ENCODE measurements at regions not wholly inside any gene's neighbourhood (a gene's known extent, or its start where the extent isn't known, plus 50 kb on each side); places are given as distances from the start of the nearest gene placed in this dataset.

DNA sequence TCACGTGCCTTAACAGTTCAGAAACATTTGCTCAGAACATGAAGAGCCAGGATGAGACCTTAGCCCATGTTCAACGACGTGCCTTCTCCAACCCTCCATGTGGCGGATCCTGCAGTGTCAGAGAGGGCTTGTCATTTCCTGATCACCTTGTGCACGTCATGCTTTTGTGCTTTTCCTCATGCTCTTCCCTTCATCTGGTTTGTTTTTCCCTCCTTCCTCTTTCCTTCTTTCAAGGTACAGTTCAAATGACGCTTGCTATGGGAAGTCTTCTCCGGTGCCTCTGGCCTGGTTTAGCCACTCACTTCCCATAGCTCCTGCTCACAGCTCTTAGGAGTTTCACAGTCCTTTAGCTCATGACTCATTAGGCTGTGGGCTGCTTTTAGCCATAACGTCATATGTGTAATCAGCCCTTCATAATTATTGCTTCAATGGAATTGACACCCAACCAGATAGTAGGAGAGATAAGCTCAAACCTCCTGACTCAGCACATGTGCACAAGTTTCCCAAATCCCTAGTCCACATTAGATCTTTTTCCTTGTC is 102.7 kb upstream of the CNKSR3 start:
- Histone ChIP-seq H3K4me3 (no peak overlapping the region), H3K4me1 (no peaks in the 10 kb centered on the region), H3K36me3 (no peaks in the 10 kb centered on the region), H3K27me3 (no peaks in the 10 kb centered on the region), H3K27ac (no peak overlapping the region), H3K9me3 (no peaks in the 10 kb centered on the region)
- TF ChIP-seq CTCF (IDR thresholded peaks at IDR 0.05) (no peak), POLR2AphosphoS5 (IDR thresholded peaks at IDR 0.05) (no peak), POLR2A (IDR thresholded peaks at IDR 0.05) (no peak)
- intact Hi-C loops (cut with DNase I; ENCODE audit: low total_unique reads): no loop called here
- DNase-seq (ENCODE audit: low spot score in 2 of 2): no peak

GRCh38 chr6:154614101-154614500 is 103.6 kb upstream of the CNKSR3 start:
- Histone ChIP-seq H3K27me3 (no peaks in the 10 kb centered on the region), H3K27ac (no peak overlapping the region), H3K4me3 (no peak overlapping the region), H3K4me1 (no peaks in the 10 kb centered on the region), H3K36me3 (no peaks in the 10 kb centered on the region), H3K9me3 (no peaks in the 10 kb centered on the region)
- intact Hi-C loops (cut with DNase I; ENCODE audit: low total_unique reads): no loop called here
- no peak for TF ChIP-seq POLR2AphosphoS5 (IDR thresholded peaks at IDR 0.05)
- no peak for TF ChIP-seq POLR2A (IDR thresholded peaks at IDR 0.05)
- TF ChIP-seq CTCF (IDR thresholded peaks at IDR 0.05): no peak
- no peak for DNase-seq (ENCODE audit: low spot score in 2 of 2)

DNA sequence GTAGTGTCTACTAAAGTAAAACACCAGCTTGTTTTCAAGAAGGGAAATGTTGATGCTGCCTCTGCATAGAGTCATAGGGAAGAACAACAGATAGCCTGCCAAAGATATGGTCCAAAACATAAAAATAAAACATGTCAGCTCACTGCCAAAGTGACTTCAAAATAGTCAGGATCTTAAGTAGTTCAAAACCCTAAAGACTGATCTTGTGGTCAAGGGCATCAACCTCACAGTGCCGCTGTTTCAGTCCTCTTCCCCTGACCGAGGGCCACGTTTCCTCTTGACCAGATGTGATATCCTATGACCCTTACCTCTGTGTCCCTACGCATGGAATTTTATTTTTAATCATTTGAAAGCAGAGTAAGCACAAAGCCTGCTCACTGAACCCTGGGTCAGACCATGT is 104.2 kb upstream of the CNKSR3 start:
- no peak for DNase-seq (ENCODE audit: low spot score in 2 of 2)
- Histone ChIP-seq H3K27me3 (no peaks in the 10 kb centered on the region), H3K36me3 (no peaks in the 10 kb centered on the region), H3K4me1 (no peaks in the 10 kb centered on the region), H3K4me3 (no peak overlapping the region), H3K27ac (no peak overlapping the region), H3K9me3 (no peaks in the 10 kb centered on the region)
- TF ChIP-seq CTCF (IDR thresholded peaks at IDR 0.05) (no peak), POLR2AphosphoS5 (IDR thresholded peaks at IDR 0.05) (no peak), POLR2A (IDR thresholded peaks at IDR 0.05) (no peak)
- intact Hi-C loops (cut with DNase I; ENCODE audit: low total_unique reads): no loop called here

GRCh38 chr6:154615483-154616025 is 105.1 kb upstream of the CNKSR3 start:
- H3K36me3 ChIP-seq: no peaks in the 10 kb centered on the region
- no peaks in the 10 kb centered on the region for H3K9me3 ChIP-seq
- peak overlapping the region in 2 of 3 donors; percentile 8 to 16 for H3K4me3 ChIP-seq
- no peak for TF ChIP-seq POLR2A (IDR thresholded peaks at IDR 0.05)
- TF ChIP-seq POLR2AphosphoS5 (IDR thresholded peaks at IDR 0.05): peak in 1 of 3 donors; percentile 29
- TF ChIP-seq CTCF (IDR thresholded peaks at IDR 0.05): no peak
- H3K4me1 ChIP-seq: no peaks in the 10 kb centered on the region
- H3K27me3 ChIP-seq: no peaks in the 10 kb centered on the region
- peak; percentile 58 to 82 for DNase-seq (ENCODE audit: low spot score in 2 of 2)
- intact Hi-C loops (cut with DNase I; ENCODE audit: low total_unique reads): no loop called here
- no peak overlapping the region for H3K27ac ChIP-seq

GRCh38 chr6:154617175-154617574 is 106.7 kb upstream of the CNKSR3 start:
- H3K4me3 ChIP-seq: no peak overlapping the region
- H3K4me1 ChIP-seq: peaks cover 0 to 3% of the 10 kb centered on the region in 2 donors
- DNase-seq (ENCODE audit: low spot score in 2 of 2): no peak
- TF ChIP-seq CTCF (IDR thresholded peaks at IDR 0.05) (no peak), POLR2A (IDR thresholded peaks at IDR 0.05) (no peak), POLR2AphosphoS5 (IDR thresholded peaks at IDR 0.05) (no peak)
- intact Hi-C loops (cut with DNase I; ENCODE audit: low total_unique reads): no loop called here
- no peaks in the 10 kb centered on the region for H3K27me3 ChIP-seq
- H3K27ac ChIP-seq: no peak overlapping the region
- no peaks in the 10 kb centered on the region for H3K9me3 ChIP-seq
- no peaks in the 10 kb centered on the region for H3K36me3 ChIP-seq

All from breast epithelium (tissue), 4 donors.